ENCODE measurements at regions not wholly inside any gene's neighbourhood (a gene's known extent, or its start where the extent isn't known, plus 50 kb on each side); places are given as distances from the start of the nearest gene placed in this dataset.

- no peak overlapping the region for H3K4me3 ChIP-seq (ENCODE audit: low read length)
- H3K9me3 ChIP-seq (replicated peaks; ENCODE audit: insufficient read depth, low read length): no peaks in the 10 kb centered on the region
- H3K27ac ChIP-seq (ENCODE audit: low read length): no peak overlapping the region
- H3K9ac ChIP-seq (ENCODE audit: low read length): no peak overlapping the region
- no peaks in the 10 kb centered on the region for H3K36me3 ChIP-seq (replicated peaks; ENCODE audit: insufficient read depth, low read length)
- H4K20me1 ChIP-seq (ENCODE audit: insufficient read depth, low read length): no peaks in the 10 kb centered on the region
- no peaks in the 10 kb centered on the region for H3K79me2 ChIP-seq (ENCODE audit: low read length)
- H3K4me2 ChIP-seq (ENCODE audit: low read depth, low read length): no peak overlapping the region
- no peaks in the 10 kb centered on the region for H3K4me1 ChIP-seq (ENCODE audit: low read length)
- no peaks in the 10 kb centered on the region for H3K9me2 ChIP-seq (replicated peaks; ENCODE audit: insufficient read depth, low read length)
- H2AFZ ChIP-seq (ENCODE audit: low read length): no peak overlapping the region
- H3F3A ChIP-seq (ENCODE audit: insufficient read depth, low read length): no peaks in the 10 kb centered on the region
- H3K27me3 ChIP-seq (replicated peaks; ENCODE audit: insufficient read depth, low read length): no peaks in the 10 kb centered on the region
- TF ChIP-seq EZH2phosphoT487 (IDR thresholded peaks at IDR 0.05; ENCODE audit: low read length) (no peak), EZH2 (optimal IDR thresholded peaks at IDR 0.05; ENCODE audit: low read depth, low read length) (no peak)
- TF ChIP-seq, protein P1, sequence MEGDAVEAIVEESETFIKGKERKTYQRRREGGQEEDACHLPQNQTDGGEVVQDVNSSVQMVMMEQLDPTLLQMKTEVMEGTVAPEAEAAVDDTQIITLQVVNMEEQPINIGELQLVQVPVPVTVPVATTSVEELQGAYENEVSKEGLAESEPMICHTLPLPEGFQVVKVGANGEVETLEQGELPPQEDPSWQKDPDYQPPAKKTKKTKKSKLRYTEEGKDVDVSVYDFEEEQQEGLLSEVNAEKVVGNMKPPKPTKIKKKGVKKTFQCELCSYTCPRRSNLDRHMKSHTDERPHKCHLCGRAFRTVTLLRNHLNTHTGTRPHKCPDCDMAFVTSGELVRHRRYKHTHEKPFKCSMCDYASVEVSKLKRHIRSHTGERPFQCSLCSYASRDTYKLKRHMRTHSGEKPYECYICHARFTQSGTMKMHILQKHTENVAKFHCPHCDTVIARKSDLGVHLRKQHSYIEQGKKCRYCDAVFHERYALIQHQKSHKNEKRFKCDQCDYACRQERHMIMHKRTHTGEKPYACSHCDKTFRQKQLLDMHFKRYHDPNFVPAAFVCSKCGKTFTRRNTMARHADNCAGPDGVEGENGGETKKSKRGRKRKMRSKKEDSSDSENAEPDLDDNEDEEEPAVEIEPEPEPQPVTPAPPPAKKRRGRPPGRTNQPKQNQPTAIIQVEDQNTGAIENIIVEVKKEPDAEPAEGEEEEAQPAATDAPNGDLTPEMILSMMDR (IDR thresholded peaks at IDR 0.05; ENCODE audit: low read length): no peak
- DNase-seq: no peak
These were observed 184.1 kb downstream of the ACKR3 start for GRCh38 chr2:236753606-236754270.

GRCh38 chr2:236754271-236754944, 184.8 kb downstream of the ACKR3 start:
- no peak for DNase-seq
- H4K20me1 ChIP-seq (ENCODE audit: insufficient read depth, low read length): no peaks in the 10 kb centered on the region
- no peak overlapping the region for H3K4me3 ChIP-seq (ENCODE audit: low read length)
- no peaks in the 10 kb centered on the region for H3K9me3 ChIP-seq (replicated peaks; ENCODE audit: insufficient read depth, low read length)
- H3K27ac ChIP-seq (ENCODE audit: low read length): no peak overlapping the region
- no peaks in the 10 kb centered on the region for H3F3A ChIP-seq (ENCODE audit: insufficient read depth, low read length)
- H2AFZ ChIP-seq (ENCODE audit: low read length): no peak overlapping the region
- no peaks in the 10 kb centered on the region for H3K9me2 ChIP-seq (replicated peaks; ENCODE audit: insufficient read depth, low read length)
- H3K36me3 ChIP-seq (replicated peaks; ENCODE audit: insufficient read depth, low read length): no peaks in the 10 kb centered on the region
- no peak overlapping the region for H3K9ac ChIP-seq (ENCODE audit: low read length)
- H3K4me2 ChIP-seq (ENCODE audit: low read depth, low read length): no peak overlapping the region
- no peak for TF ChIP-seq EZH2phosphoT487 (IDR thresholded peaks at IDR 0.05; ENCODE audit: low read length)
- TF ChIP-seq, protein P1 (IDR thresholded peaks at IDR 0.05; ENCODE audit: low read length): no peak
- no peak for TF ChIP-seq EZH2 (optimal IDR thresholded peaks at IDR 0.05; ENCODE audit: low read depth, low read length)
- no peaks in the 10 kb centered on the region for H3K4me1 ChIP-seq (ENCODE audit: low read length)
- H3K27me3 ChIP-seq (replicated peaks; ENCODE audit: insufficient read depth, low read length): no peaks in the 10 kb centered on the region
- H3K79me2 ChIP-seq (ENCODE audit: low read length): no peaks in the 10 kb centered on the region

DNA sequence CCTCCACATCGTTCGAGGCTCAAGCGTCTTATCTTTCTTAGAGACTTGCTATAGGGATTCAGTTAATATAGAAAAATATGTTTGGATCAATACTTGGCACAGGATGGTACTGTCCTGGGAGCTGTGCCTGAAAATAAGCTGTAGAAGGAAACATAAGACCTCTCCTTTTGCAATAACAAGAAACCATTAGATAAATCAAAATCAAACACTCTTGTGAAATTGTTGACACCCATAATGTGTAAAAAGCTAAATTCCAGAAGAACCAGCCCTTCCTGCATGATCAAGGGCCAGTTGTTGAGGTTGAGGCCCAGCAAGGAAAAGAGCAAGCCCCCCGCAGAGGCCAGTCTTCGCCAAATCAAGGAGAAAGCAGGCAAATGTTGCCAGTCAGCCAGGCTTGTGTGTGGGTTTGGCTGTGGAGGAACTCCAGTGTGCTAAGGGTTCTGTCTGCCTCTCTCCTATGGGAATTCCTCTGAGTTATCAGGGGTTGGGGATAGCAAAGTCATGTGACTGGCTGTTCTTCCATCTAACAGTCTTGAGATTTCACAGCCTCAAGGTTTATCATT, 185.7 kb downstream of the ACKR3 start:
- Histone ChIP-seq H3K4me3 (ENCODE audit: low read length) (no peak overlapping the region), H3K9ac (ENCODE audit: low read length) (no peak overlapping the region), H3K27ac (ENCODE audit: low read length) (no peak overlapping the region), H3K27me3 (replicated peaks; ENCODE audit: insufficient read depth, low read length) (no peaks in the 10 kb centered on the region), H3K4me1 (ENCODE audit: low read length) (no peaks in the 10 kb centered on the region), H3K9me3 (replicated peaks; ENCODE audit: insufficient read depth, low read length) (no peaks in the 10 kb centered on the region), H3K79me2 (ENCODE audit: low read length) (no peaks in the 10 kb centered on the region), H3K4me2 (ENCODE audit: low read depth, low read length) (no peak overlapping the region), H3F3A (ENCODE audit: insufficient read depth, low read length) (no peaks in the 10 kb centered on the region), H3K36me3 (replicated peaks; ENCODE audit: insufficient read depth, low read length) (no peaks in the 10 kb centered on the region), H4K20me1 (ENCODE audit: insufficient read depth, low read length) (no peaks in the 10 kb centered on the region), H2AFZ (ENCODE audit: low read length) (no peak overlapping the region), H3K9me2 (replicated peaks; ENCODE audit: insufficient read depth, low read length) (no peaks in the 10 kb centered on the region)
- TF ChIP-seq EZH2phosphoT487 (IDR thresholded peaks at IDR 0.05; ENCODE audit: low read length) (no peak), EZH2 (optimal IDR thresholded peaks at IDR 0.05; ENCODE audit: low read depth, low read length) (no peak)
- TF ChIP-seq, protein P1 (IDR thresholded peaks at IDR 0.05; ENCODE audit: low read length): no peak
- no peak for DNase-seq
